ENCODE measurements at regions not wholly inside any gene's neighbourhood (a gene's known extent, or its start where the extent isn't known, plus 50 kb on each side); places are given as distances from the start of the nearest gene placed in this dataset.
A peak's percentile ranks its signal among the peaks of the same experiment; 100 is the strongest.

GRCh38 chr21:18191139-18191538 is 53.5 kb upstream of the CHODL start:
- peak; percentile 51 for DNase-seq

DNA sequence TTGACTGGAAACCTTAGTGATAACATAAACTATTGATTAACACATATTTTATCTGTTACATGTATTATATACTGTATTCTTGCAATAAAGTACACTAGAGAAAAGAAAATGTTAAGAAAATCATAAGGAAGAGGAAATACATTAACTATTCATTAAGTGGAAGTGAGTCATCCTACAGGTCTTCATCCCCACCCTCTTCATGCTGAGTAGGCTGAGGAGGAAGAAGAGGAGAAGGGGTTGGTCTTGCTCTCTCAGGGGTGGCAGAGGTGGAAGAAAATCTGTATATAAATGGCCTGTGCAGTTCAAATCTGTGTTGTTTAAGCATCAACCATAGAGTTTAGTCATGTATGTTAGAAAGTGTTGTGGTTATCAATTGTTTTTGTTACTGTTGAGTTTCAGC is 66.1 kb upstream of the CHODL start:
- DNase-seq: no peak

GRCh38 chr21:18174370-18174769 is 70.3 kb upstream of the CHODL start:
- no peak for DNase-seq

- no peak for DNase-seq
Measured at GRCh38 chr21:18170829-18171228, 73.8 kb upstream of the CHODL start.

DNA sequence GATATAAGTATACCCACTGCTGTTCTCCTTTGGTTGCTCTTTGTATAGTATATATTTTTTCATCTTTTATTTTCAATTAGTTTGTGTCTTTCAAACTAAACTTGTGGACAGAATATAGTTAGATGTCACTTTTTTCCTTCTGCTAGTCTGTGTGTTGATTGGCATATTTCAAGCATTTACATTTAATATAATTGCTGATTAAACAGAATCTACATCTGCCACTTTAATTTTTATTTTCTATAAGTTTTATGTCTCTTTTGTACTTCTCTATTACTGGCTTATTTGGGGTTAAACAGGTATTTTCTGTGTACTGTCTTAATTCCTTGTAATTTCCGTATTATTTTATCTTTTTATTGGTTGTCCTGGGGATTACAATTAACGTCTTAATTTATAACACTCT is 74.4 kb upstream of the CHODL start:
- no peak for DNase-seq

- DNase-seq: no peak
Measured at GRCh38 chr21:18168108-18168507, 76.5 kb upstream of the CHODL start.

- DNase-seq: no peak
Measured at GRCh38 chr21:18164933-18165332, 79.7 kb upstream of the CHODL start.

DNA sequence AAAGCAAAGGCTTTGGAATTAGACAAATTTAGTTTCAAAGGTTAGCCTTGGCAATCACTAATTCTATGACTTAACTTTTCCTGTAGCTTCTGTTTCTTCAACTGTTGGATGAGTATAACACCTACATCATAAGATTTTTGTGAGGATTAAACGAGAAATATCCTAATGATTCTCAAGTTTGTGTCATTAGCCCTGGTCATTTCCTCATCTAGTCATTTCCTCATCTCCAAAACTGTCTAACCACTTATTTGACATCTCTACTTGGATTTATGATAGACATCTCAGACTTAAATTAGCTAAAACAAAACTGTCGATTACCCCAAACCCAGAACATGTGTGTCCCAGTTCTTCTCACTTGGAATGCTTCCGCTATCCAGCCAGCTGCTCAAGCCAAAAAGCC is 80.2 kb upstream of the CHODL start:
- no peak for DNase-seq

- DNase-seq: no peak
Measured at GRCh38 chr21:18163956-18164355, 80.7 kb upstream of the CHODL start.

DNA sequence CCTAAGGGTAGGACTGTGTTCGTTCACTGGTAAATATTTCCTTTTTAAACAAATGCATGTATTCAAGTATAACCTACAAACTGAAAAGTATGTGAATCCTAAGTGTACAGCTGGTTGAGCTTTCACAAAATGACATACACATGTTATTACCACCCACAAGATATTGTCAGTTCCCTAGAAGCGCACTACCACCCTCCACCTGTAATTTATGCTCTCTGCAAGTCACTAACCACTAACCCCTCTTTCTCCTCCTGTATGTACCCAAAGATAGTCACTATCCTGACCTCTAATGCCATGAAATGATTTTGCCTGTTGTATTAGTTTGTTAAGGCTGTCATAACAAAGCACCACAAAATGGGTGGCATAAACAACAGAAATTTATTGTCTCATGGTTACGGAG is 82.8 kb upstream of the CHODL start:
- DNase-seq: no peak

DNA sequence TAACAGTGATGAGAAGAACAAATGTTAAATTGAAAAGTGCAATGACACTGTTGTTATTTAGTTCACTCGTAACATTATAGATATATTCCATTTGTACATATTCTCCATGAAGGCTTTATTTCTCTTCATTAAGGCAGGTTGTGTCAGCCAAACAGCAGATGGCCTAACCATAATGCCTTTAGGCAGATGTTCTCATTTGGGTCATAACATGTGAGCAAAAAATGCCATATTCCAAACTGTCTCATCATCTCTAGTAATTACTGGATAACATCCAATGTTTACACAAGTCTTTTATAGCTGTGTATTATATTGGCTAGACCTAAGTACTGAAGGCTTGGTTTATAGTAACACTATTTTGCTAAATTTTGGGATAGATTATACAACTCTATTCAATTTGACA is 87.2 kb upstream of the CHODL start:
- no peak for DNase-seq

DNA sequence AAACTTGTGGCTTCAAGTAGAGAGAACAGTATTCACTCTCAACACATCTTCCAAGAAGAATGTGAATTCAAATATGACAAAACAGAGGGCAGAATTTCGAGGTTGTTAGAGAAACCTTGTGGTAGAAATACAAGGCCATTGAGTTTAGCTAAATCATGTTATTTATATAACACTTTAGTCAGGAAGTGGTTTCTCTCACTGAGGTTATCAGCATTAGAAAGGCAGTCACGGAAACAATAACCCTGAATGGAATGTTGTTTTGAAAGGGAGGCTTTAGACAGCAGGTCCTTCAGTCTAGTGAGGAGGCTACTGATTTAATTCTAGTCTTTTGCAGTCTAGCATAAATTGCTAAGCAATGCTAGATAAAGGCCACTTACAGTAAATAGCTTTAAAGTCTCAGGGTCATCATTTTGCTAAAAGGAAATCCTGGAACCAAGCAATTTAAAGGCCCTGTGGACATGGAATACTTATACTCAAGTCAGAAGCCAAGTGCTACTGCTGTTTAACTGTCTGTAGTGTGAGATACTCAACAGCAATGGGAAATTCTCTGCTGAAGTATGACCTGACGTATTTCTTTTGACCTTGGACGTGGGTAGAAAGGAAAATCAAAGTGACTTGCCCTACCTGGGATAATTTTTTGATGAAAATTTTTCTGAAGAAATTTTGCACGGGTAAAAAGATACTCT is 89.0 kb upstream of the CHODL start:
- DNase-seq: peak; percentile 91

GRCh38 chr21:18153063-18153462 is 91.6 kb upstream of the CHODL start:
- DNase-seq: no peak

- no peak for DNase-seq
Measured at GRCh38 chr21:18152371-18152770, 92.3 kb upstream of the CHODL start.

- DNase-seq: no peak
Measured at GRCh38 chr21:18151046-18151445, 93.6 kb upstream of the CHODL start.

GRCh38 chr21:18148401-18148800 is 96.2 kb upstream of the CHODL start:
- no peak for DNase-seq

GRCh38 chr21:18147678-18148077 is 97.0 kb upstream of the CHODL start:
- DNase-seq: peak; percentile 87

DNA sequence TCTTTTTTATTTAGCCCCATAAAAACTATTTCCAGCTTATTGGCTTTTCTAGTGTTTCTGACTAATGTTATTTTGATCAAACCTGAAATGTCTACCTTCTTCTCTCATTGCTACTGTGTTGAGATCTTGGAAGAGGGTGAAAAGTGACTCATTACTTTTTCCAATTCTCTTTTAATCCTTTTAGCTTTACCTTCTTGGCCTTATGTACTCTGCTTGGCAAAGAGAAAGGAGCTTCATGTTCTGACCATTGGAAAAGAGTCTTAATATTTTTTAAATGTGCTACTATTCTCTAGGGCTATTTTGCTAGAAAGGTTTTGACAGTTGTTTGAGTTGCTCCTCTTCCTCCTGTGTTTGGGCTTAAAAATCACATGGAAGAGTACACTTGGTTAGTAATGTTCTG is 97.8 kb upstream of the CHODL start:
- no peak for DNase-seq

DNA sequence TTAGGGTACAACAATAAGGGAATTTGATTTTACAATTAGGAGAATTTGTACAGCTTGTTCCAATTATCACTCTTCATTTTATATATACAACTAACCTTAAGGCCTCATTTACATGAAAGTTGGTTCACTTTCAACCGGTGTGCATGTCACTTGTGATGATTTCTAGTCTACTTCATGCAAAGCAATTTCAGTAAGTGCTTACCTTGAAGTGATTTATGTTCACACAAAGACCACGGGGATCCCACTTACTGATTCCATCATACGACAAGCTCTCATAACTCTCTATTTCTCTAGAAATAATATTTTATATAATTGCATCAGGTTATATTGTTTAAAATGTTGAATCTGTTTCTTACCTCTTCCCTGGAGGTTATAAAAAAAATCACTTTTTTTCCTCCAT is 100.3 kb upstream of the CHODL start:
- no peak for DNase-seq

DNA sequence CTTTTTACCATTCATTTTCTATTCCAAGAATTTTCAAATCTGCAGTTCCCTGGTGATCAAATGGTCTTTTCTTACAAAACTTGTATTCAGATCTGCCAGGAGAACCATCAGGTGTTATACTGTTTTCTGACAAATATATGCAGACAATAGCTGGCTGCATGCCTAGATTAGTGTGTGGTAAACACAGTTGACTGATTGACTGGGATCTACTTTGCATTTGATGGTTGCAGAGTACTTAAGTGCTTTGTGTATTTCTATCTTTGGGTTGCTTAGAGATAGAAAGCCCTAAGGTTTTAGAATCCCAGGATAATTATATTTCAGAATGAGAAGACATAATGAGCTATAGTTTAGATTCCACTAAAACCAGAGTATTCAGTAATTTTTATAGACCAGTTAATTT is 102.0 kb upstream of the CHODL start:
- DNase-seq: no peak

- DNase-seq: no peak
Measured at GRCh38 chr21:18138507-18138906, 106.1 kb upstream of the CHODL start.

DNA sequence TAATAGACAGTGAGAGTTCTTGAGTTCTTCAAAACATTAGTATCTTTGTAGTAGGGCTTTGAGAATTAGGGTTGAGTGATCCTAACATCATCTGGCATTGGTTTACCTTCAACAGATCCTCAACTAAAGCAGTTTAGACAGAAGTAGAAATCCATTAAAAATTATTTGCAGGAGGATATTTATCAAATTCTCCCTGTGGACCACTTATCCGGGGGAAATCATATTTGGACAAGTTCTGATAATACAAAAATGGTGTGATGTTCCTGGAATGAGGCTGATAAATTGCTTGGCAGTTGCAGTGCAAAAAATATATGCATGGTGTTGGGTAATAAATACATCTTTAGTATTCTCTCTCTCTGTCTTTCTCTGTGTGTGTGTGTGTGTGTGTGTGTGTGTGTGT is 115.1 kb upstream of the CHODL start:
- no peak for DNase-seq

DNA sequence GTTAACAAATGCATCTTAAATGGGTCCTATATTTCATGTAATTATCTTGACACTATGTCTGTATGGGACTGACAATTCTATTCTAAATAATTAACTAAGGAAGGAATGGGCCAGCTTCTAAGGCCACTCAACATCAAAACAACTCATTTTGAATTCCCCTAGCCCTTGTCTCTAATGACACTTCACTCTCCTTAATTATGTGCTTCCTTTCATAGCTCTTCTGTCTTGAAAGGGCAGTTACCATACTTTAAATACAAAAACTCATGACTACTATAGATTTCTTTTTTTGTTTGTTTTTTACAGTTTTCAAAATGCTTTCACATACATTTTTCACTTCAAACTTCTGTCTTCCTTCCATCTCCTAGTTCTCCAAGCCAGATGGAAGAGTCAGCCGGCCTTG is 126.1 kb upstream of the CHODL start:
- DNase-seq: no peak

DNA sequence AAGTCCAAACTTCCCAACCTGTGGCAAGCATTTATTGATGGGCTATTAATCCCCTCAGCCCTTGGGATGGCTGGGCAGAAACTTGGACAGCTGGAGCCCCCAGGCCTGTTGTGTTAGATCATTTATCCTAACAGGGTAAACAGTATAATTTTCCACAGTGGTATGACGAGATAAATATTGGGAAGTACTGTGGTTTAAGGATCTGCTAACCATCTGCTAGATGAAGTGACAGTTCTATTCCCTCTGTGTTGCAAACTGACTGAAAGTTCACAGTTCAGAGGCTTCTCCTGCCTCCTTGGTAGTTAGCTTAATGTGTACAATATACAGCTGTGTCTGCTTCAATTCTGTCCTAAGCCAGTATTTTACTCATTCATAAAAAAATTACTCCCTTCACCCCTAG is 127.5 kb upstream of the CHODL start:
- no peak for DNase-seq

- DNase-seq: no peak
Measured at GRCh38 chr21:18114810-18115209, 129.8 kb upstream of the CHODL start.

- DNase-seq: no peak
Measured at GRCh38 chr21:18104802-18105201, 139.8 kb upstream of the CHODL start.

All from NCI-H226 (cell line).